Endothelial cell (in vitro differentiated cells): ENCODE measurements at regions not wholly inside any gene's neighbourhood (a gene's known extent, or its start where the extent isn't known, plus 50 kb on each side); places are given as distances from the start of the nearest gene placed in this dataset.

Experiments used
- DNase-seq: peaks from one replicate; pipeline ENCODE4 v3.0.0; 2021; ENCODE audit warnings: low spot score
- H3K27ac Mint-ChIP-seq: one replicate; pipeline ENCODE4 v1.8.0; 2021; ENCODE audit warnings: mixed read lengths, inconsistent platforms; ENCODE audit not compliant: unreplicated experiment
- H3K27me3 Mint-ChIP-seq: one replicate; pipeline ENCODE4 v1.8.0; 2021; ENCODE audit warnings: mild to moderate bottlenecking, moderate library complexity, mixed read lengths, inconsistent platforms; ENCODE audit not compliant: unreplicated experiment
- H3K36me3 Mint-ChIP-seq: one replicate; pipeline ENCODE4 v1.8.0; 2021; ENCODE audit warnings: mild to moderate bottlenecking, low read depth, mixed read lengths, inconsistent platforms; ENCODE audit not compliant: unreplicated experiment
- H3K4me1 Mint-ChIP-seq: one replicate; pipeline ENCODE4 v1.8.0; 2021; ENCODE audit warnings: mild to moderate bottlenecking, mixed read lengths, inconsistent platforms; ENCODE audit not compliant: unreplicated experiment
- H3K4me3 Mint-ChIP-seq: one replicate; pipeline ENCODE4 v1.8.0; 2021; ENCODE audit warnings: mild to moderate bottlenecking, mixed read lengths, inconsistent platforms; ENCODE audit not compliant: unreplicated experiment
- H3K9me3 Mint-ChIP-seq: one replicate; pipeline ENCODE4 v1.8.0; 2021; ENCODE audit warnings: mixed read lengths, inconsistent platforms; ENCODE audit not compliant: unreplicated experiment
- TF ChIP-seq, protein P1 (sequence below): fragments of 200-600 bp; sonication (generic); IDR thresholded peaks from one replicate; pipeline ENCODE4 v1.5.0; 2021; ENCODE audit warnings: antibody characterized with exemption; ENCODE audit not compliant: unreplicated experiment

- DNase-seq = no peak
- TF ChIP-seq, protein P1, sequence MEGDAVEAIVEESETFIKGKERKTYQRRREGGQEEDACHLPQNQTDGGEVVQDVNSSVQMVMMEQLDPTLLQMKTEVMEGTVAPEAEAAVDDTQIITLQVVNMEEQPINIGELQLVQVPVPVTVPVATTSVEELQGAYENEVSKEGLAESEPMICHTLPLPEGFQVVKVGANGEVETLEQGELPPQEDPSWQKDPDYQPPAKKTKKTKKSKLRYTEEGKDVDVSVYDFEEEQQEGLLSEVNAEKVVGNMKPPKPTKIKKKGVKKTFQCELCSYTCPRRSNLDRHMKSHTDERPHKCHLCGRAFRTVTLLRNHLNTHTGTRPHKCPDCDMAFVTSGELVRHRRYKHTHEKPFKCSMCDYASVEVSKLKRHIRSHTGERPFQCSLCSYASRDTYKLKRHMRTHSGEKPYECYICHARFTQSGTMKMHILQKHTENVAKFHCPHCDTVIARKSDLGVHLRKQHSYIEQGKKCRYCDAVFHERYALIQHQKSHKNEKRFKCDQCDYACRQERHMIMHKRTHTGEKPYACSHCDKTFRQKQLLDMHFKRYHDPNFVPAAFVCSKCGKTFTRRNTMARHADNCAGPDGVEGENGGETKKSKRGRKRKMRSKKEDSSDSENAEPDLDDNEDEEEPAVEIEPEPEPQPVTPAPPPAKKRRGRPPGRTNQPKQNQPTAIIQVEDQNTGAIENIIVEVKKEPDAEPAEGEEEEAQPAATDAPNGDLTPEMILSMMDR = no peak
- Mint-ChIP-seq H3K27ac (no peak overlapping the region), H3K9me3 (no peaks in the 10 kb centered on the region), H3K27me3 (no peaks in the 10 kb centered on the region), H3K4me1 (no peaks in the 10 kb centered on the region), H3K4me3 (no peak overlapping the region), H3K36me3 (no peaks in the 10 kb centered on the region)
Measured at GRCh38 chr2:194495046-194495445, 1162.0 kb upstream of the SLC39A10 start.

DNA sequence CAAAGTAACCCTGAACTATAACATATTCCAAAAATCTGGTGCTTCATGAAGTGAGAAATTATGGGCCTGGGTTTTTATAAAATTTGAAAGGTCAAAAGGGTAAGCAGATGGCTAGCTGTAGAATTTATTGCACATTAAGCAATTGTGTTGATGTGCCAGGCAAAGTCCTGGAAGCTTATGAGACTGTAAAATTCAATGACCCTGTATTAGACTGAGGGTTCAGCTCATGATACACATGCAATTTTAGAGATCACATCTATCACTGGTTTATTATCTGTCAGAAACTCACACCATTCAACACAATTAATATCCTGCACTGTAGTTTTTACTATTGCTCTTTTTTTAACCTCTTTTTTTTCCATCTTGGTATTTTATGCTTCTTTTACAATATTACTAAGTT lies 1162.6 kb upstream of the SLC39A10 start:
- Mint-ChIP-seq H3K9me3 (no peaks in the 10 kb centered on the region), H3K27me3 (no peaks in the 10 kb centered on the region), H3K4me3 (no peak overlapping the region), H3K27ac (no peak overlapping the region), H3K36me3 (no peaks in the 10 kb centered on the region), H3K4me1 (no peaks in the 10 kb centered on the region)
- DNase-seq = no peak
- TF ChIP-seq, protein P1 = no peak

GRCh38 chr2:194491409-194492115 lies 1165.5 kb upstream of the SLC39A10 start:
- Mint-ChIP-seq H3K4me3 (no peak overlapping the region), H3K9me3 (no peaks in the 10 kb centered on the region), H3K27ac (no peak overlapping the region), H3K36me3 (no peaks in the 10 kb centered on the region), H3K27me3 (no peaks in the 10 kb centered on the region), H3K4me1 (no peaks in the 10 kb centered on the region)
- DNase-seq = no peak
- TF ChIP-seq, protein P1 = no peak

- DNase-seq = no peak
- no peaks in the 10 kb centered on the region for H3K36me3 Mint-ChIP-seq
- no peak overlapping the region for H3K4me3 Mint-ChIP-seq
- no peaks in the 10 kb centered on the region for H3K9me3 Mint-ChIP-seq
- H3K27me3 Mint-ChIP-seq = no peaks in the 10 kb centered on the region
- no peak overlapping the region for H3K27ac Mint-ChIP-seq
- TF ChIP-seq, protein P1 = no peak
- H3K4me1 Mint-ChIP-seq = no peaks in the 10 kb centered on the region
Measured at GRCh38 chr2:194486326-194486725, 1170.7 kb upstream of the SLC39A10 start.

- Mint-ChIP-seq H3K27me3 (no peaks in the 10 kb centered on the region), H3K4me3 (no peak overlapping the region), H3K27ac (no peak overlapping the region), H3K36me3 (no peaks in the 10 kb centered on the region), H3K4me1 (no peaks in the 10 kb centered on the region), H3K9me3 (no peaks in the 10 kb centered on the region)
- TF ChIP-seq, protein P1 = no peak
- no peak for DNase-seq
Measured at GRCh38 chr2:194483041-194483440, 1174.0 kb upstream of the SLC39A10 start.
